K562 (cell line): ENCODE measurements at regions not wholly inside any gene's neighbourhood (a gene's known extent, or its start where the extent isn't known, plus 50 kb on each side); places are given as distances from the start of the nearest gene placed in this dataset.

ENCODE experiments used
- CXXC5 ChIP-seq: fragments of 250-450 bp; sonication (Bioruptor Pico); IDR thresholded peaks from 2 replicates; pipeline ENCODE4 v1.8.0; 2022; ENCODE audit warnings: inconsistent platforms, mild to moderate bottlenecking, moderate library complexity
- E2F6 ChIP-seq, 2 experiments: IDR thresholded peaks; 2 replicates each; pipeline ENCODE4 v1.6.1; 2011; ENCODE audit warnings: borderline replicate concordance in 1 of 2, control low read depth in 1 of 2, low read depth in 1 of 2, low read length in 1 of 2, mild to moderate bottlenecking in 1 of 2, mixed read lengths in 1 of 2, moderate library complexity in 1 of 2; ENCODE audit not compliant: insufficient read depth in 1 of 2, insufficient read length in 1 of 2, poor library complexity in 1 of 2, severe bottlenecking in 1 of 2; ENCODE audit errors: extremely low read depth in 1 of 2
- ESRRA ChIP-seq: fragments of 450-650 bp; IDR thresholded peaks from 2 replicates; pipeline ENCODE4 v1.6.1; 2014; ENCODE audit warnings: low read depth, mild to moderate bottlenecking, moderate library complexity, borderline replicate concordance
- FOSL1 ChIP-seq: fragments of 200-800 bp; sonication (Bioruptor generic); conservative IDR thresholded peaks from 2 replicates; pipeline ENCODE4 v1.6.1; 2016; ENCODE audit warnings: missing genetic modification characterization, missing compliant biosample characterization
- GTF2F1 ChIP-seq: IDR thresholded peaks from 2 replicates; pipeline ENCODE4 v1.6.1; 2011; ENCODE audit warnings: low read depth, low read length, improper control_type of control experiment
- HMGXB4 ChIP-seq: sonication (generic); formaldehyde crosslinking; IDR thresholded peaks from 2 replicates; pipeline ENCODE4 v1.8.1; 2023; ENCODE audit warnings: mild to moderate bottlenecking, missing genetic modification reagents
- KDM1A ChIP-seq, 2 experiments: fragments of 450-650 bp; IDR thresholded peaks; 2 replicates each; pipeline ENCODE4 v1.6.1; 2016; ENCODE audit warnings: mild to moderate bottlenecking in 2 of 2
- MIER1 ChIP-seq: fragments of 450-650 bp; IDR thresholded peaks from 2 replicates; pipeline ENCODE4 v1.6.1; 2016; ENCODE audit warnings: antibody characterized with exemption, mild to moderate bottlenecking, low read depth
- MYNN ChIP-seq, 2 experiments: sonication (generic); formaldehyde crosslinking in 1 of 2; IDR thresholded peaks; 2 replicates each; pipeline versions ENCODE4 v1.5.0 to v1.6.1; 2016 to 2020; ENCODE audit warnings: antibody characterized with exemption in 1 of 2, missing genetic modification reagents in 1 of 2
- NBN ChIP-seq: fragments of 450-650 bp; IDR thresholded peaks from 2 replicates; pipeline ENCODE4 v1.6.1; 2016; ENCODE audit warnings: low read depth, mild to moderate bottlenecking
- NR2F6 ChIP-seq: fragments of 450-650 bp; formaldehyde crosslinking; IDR thresholded peaks from 2 replicates; pipeline ENCODE4 v1.4.0; 2020; ENCODE audit warnings: mild to moderate bottlenecking
- PRPF4 ChIP-seq: fragments of 200-400 bp; formaldehyde crosslinking; IDR thresholded peaks from one replicate; pipeline ENCODE4 v1.6.1; 2017; ENCODE audit warnings: low read length, low read depth, mild to moderate bottlenecking; ENCODE audit not compliant: insufficient read depth, poor library complexity, severe bottlenecking
- RCOR1 ChIP-seq, 2 experiments: IDR thresholded peaks; 2 replicates each; pipeline ENCODE4 v1.6.1; 2012; ENCODE audit warnings: low read depth in 2 of 2, low read length in 2 of 2, borderline replicate concordance in 1 of 2, improper control_type of control experiment in 1 of 2
- SIRT6 ChIP-seq: IDR thresholded peaks from one replicate; pipeline ENCODE4 v1.6.1; 2012; ENCODE audit warnings: low read depth, mild to moderate bottlenecking, control low read depth, inconsistent platforms, low read length, moderate library complexity
- SMC3 ChIP-seq: conservative IDR thresholded peaks from 2 replicates; pipeline ENCODE4 v1.6.1; 2011; ENCODE audit warnings: low read depth, low read length, improper control_type of control experiment; ENCODE audit not compliant: insufficient read depth
- SP2 ChIP-seq: IDR thresholded peaks from 2 replicates; pipeline ENCODE4 v1.6.1; 2011; ENCODE audit warnings: mild to moderate bottlenecking, low read depth, low read length, moderate library complexity; ENCODE audit not compliant: poor library complexity, severe bottlenecking; ENCODE audit errors: extremely low read depth
- SRSF9 ChIP-seq: fragments of 200-400 bp; formaldehyde crosslinking; IDR thresholded peaks from 2 replicates; pipeline ENCODE4 v1.6.1; 2017; ENCODE audit warnings: low read depth, low read length, borderline replicate concordance
- TRIM24 ChIP-seq, 2 experiments: fragments of 450-650 bp; IDR thresholded peaks; 2 replicates each; pipeline ENCODE4 v1.6.1; 2016
- ZNF121 ChIP-seq: sonication (generic); formaldehyde crosslinking; conservative IDR thresholded peaks from 2 replicates; pipeline ENCODE4 v1.8.0; 2022; ENCODE audit warnings: missing genetic modification reagents
- ZNF449 ChIP-seq: fragments of 250-450 bp; sonication (Bioruptor Pico); IDR thresholded peaks from 2 replicates; pipeline ENCODE4 v1.8.0; 2022; ENCODE audit warnings: moderate library complexity, mild to moderate bottlenecking, inconsistent platforms
- ZNF639 ChIP-seq, 2 experiments: fragments of 200-800 bp in 1 of 2; sonication (Bioruptor generic) in 1 of 2; sonication (generic) in 1 of 2; formaldehyde crosslinking in 1 of 2; IDR thresholded peaks in 1 of 2; conservative IDR thresholded peaks in 1 of 2; 2 replicates each; pipeline versions ENCODE4 v1.5.0 to v1.6.1; 2016 to 2020; ENCODE audit warnings: missing compliant biosample characterization in 1 of 2, missing genetic modification characterization in 1 of 2, missing genetic modification reagents in 1 of 2

GRCh38 chr6:10098756-10099528 lies 315.9 kb downstream of the TFAP2A start (continued):
- TF ChIP-seq GTF2F1, result no peak
- TF ChIP-seq RCOR1 (IDR thresholded peaks at IDR 0.05; ENCODE audit: borderline replicate concordance in 1 of 2, low read depth in 2 of 2, low read length in 2 of 2), result peak in 1 of 2 experiments; percentile 33; a peak in 1 of 4 replicates
- TF ChIP-seq MYNN (IDR thresholded peaks at IDR 0.05), result no peak
- TF ChIP-seq MYNN (CRISPR knock-in tag; IDR thresholded peaks at IDR 0.05), result no peak
- no peak for TF ChIP-seq MIER1
- TF ChIP-seq HMGXB4 (CRISPR knock-in tag), result no peak
- TF ChIP-seq KDM1A (IDR thresholded peaks at IDR 0.05), result no peak
- TF ChIP-seq NR2F6, result no peak
- no peak for TF ChIP-seq NBN
- TF ChIP-seq SIRT6, result no peak
- peak; percentile 40; the same call in 1 of the 2 replicates for TF ChIP-seq ESRRA
- TF ChIP-seq ZNF121 (CRISPR knock-in tag), result no peak
- 0 out of 4 replicates have a peak, but pooled peaks of 1 of the 2 experiments have one; percentile 15 for TF ChIP-seq TRIM24 (IDR thresholded peaks at IDR 0.05)
- no peak for TF ChIP-seq ZNF449 (CRISPR knock-in tag)
- no peak for TF ChIP-seq SRSF9
- no peak for TF ChIP-seq FOSL1 (tag)
- peak in 1 of 2 experiments; percentile 59 for TF ChIP-seq E2F6 (IDR thresholded peaks at IDR 0.05; ENCODE audit: borderline replicate concordance in 1 of 2, extremely low read depth in 1 of 2, insufficient read depth in 1 of 2, insufficient read length in 1 of 2, low read depth in 1 of 2, low read length in 1 of 2, poor library complexity in 1 of 2, severe bottlenecking in 1 of 2)
- TF ChIP-seq SP2, result no peak
- TF ChIP-seq ZNF639 (CRISPR knock-in tag; conservative IDR thresholded peaks at IDR 0.05 in 1 of 2, IDR thresholded peaks at IDR 0.05 in 1 of 2), result peak in 1 of 2 experiments; percentile 44; a peak in 1 of 4 replicates
- no peak for TF ChIP-seq SMC3
- TF ChIP-seq CXXC5 (CRISPR knock-in tag), result peak; percentile 60; the same call in 1 of the 2 replicates
- TF ChIP-seq PRPF4, result no peak
